SK-N-SH treated with all-trans-retinoic acid at 6 μM for 48 hours (cell line): ENCODE measurements at regions not wholly inside any gene's neighbourhood (a gene's known extent, or its start where the extent isn't known, plus 50 kb on each side); places are given as distances from the start of the nearest gene placed in this dataset.

Source experiments
- ARNTL ChIP-seq: fragments of 450-650 bp; formaldehyde crosslinking; IDR thresholded peaks from 2 replicates; pipeline ENCODE4 v1.5.0; 2020; ENCODE audit warnings: low read depth, mild to moderate bottlenecking, moderate library complexity, borderline replicate concordance
- BACH2 ChIP-seq: fragments of 250-450 bp; sonication (Bioruptor Pico); IDR thresholded peaks from 2 replicates; pipeline ENCODE4 v1.9.0; 2021; ENCODE audit warnings: mild to moderate bottlenecking, borderline replicate concordance
- CSRNP3 ChIP-seq: fragments of 250-450 bp; sonication (Bioruptor Pico); IDR thresholded peaks from 2 replicates; pipeline ENCODE4 v1.5.1; 2021; ENCODE audit warnings: mild to moderate bottlenecking, moderate library complexity
- GLIS3 ChIP-seq: fragments of 250-450 bp; sonication (Bioruptor Pico); IDR thresholded peaks from 2 replicates; pipeline ENCODE4 v1.5.0; 2020; ENCODE audit warnings: mild to moderate bottlenecking, moderate library complexity
- ISL1 ChIP-seq: fragments of 250-450 bp; sonication (Bioruptor Pico); IDR thresholded peaks from 2 replicates; pipeline ENCODE4 v2.1.2; 2022; ENCODE audit warnings: mild to moderate bottlenecking, moderate library complexity
- POU6F1 ChIP-seq: fragments of 250-450 bp; sonication (Bioruptor Pico); IDR thresholded peaks from 2 replicates; pipeline ENCODE4 v1.8.0; 2021; ENCODE audit warnings: low read depth, mild to moderate bottlenecking, moderate library complexity, borderline replicate concordance
- PPARA ChIP-seq: fragments of 250-450 bp; sonication (Bioruptor Pico); IDR thresholded peaks from 2 replicates; pipeline ENCODE4 v1.5.0; 2020; ENCODE audit warnings: mild to moderate bottlenecking, borderline replicate concordance
- TOX ChIP-seq: fragments of 250-450 bp; sonication (Bioruptor Pico); IDR thresholded peaks from 2 replicates; pipeline ENCODE4 v1.8.0; 2021; ENCODE audit warnings: mild to moderate bottlenecking, moderate library complexity, borderline replicate concordance
- ZC3H10 ChIP-seq: fragments of 250-450 bp; sonication (Bioruptor Pico); IDR thresholded peaks from 2 replicates; pipeline ENCODE4 v1.5.1; 2021; ENCODE audit warnings: mild to moderate bottlenecking, moderate library complexity
- ZNF8 ChIP-seq: fragments of 450-650 bp; formaldehyde crosslinking; IDR thresholded peaks from 2 replicates; pipeline ENCODE4 v1.5.0; 2020; ENCODE audit warnings: mild to moderate bottlenecking, moderate library complexity
- TF ChIP-seq, protein P1 (sequence below): fragments of 250-450 bp; sonication (Bioruptor Pico); IDR thresholded peaks from 2 replicates; pipeline ENCODE4 v1.5.1; 2020; ENCODE audit warnings: low read depth, mild to moderate bottlenecking, moderate library complexity
- TF ChIP-seq, protein P2 (sequence below): fragments of 250-450 bp; sonication (Bioruptor Pico); IDR thresholded peaks from 2 replicates; pipeline ENCODE4 v1.8.0; 2020; ENCODE audit warnings: mild to moderate bottlenecking, moderate library complexity, borderline replicate concordance
- TF ChIP-seq, protein P3 (sequence below): fragments of 250-450 bp; sonication (Bioruptor Pico); IDR thresholded peaks from 2 replicates; pipeline ENCODE4 v1.5.0; 2020; ENCODE audit warnings: mild to moderate bottlenecking, moderate library complexity

DNA sequence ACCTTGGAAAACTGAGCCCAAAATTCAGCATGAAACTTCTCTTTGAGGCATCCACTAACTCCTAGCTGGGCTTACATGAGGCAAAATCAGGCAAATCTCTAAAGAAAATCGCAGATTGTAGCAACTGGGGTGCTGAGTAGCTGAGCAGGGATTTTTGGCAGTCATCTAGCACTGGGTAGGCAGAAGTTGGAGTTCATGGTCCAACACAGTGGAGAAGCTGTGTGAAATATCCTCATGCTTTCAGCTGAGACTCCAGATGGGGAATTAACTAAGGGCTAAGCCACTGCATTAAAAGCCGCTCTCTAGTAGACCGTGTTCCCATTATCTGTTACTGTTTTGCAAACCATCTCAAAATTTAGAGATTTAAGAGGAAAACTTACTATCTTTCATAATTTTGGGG is 240.1 kb upstream of the PHYHIPL start:
- TF ChIP-seq BACH2 (CRISPR knock-in tag) = no peak
- TF ChIP-seq, protein P1, sequence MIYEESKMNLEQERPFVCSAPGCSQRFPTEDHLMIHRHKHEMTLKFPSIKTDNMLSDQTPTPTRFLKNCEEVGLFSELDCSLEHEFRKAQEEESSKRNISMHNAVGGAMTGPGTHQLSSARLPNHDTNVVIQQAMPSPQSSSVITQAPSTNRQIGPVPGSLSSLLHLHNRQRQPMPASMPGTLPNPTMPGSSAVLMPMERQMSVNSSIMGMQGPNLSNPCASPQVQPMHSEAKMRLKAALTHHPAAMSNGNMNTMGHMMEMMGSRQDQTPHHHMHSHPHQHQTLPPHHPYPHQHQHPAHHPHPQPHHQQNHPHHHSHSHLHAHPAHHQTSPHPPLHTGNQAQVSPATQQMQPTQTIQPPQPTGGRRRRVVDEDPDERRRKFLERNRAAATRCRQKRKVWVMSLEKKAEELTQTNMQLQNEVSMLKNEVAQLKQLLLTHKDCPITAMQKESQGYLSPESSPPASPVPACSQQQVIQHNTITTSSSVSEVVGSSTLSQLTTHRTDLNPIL (CRISPR knock-in tag) = no peak
- TF ChIP-seq, protein P2, sequence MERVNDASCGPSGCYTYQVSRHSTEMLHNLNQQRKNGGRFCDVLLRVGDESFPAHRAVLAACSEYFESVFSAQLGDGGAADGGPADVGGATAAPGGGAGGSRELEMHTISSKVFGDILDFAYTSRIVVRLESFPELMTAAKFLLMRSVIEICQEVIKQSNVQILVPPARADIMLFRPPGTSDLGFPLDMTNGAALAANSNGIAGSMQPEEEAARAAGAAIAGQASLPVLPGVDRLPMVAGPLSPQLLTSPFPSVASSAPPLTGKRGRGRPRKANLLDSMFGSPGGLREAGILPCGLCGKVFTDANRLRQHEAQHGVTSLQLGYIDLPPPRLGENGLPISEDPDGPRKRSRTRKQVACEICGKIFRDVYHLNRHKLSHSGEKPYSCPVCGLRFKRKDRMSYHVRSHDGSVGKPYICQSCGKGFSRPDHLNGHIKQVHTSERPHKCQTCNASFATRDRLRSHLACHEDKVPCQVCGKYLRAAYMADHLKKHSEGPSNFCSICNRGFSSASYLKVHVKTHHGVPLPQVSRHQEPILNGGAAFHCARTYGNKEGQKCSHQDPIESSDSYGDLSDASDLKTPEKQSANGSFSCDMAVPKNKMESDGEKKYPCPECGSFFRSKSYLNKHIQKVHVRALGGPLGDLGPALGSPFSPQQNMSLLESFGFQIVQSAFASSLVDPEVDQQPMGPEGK (CRISPR knock-in tag) = no peak
- TF ChIP-seq, protein P3, sequence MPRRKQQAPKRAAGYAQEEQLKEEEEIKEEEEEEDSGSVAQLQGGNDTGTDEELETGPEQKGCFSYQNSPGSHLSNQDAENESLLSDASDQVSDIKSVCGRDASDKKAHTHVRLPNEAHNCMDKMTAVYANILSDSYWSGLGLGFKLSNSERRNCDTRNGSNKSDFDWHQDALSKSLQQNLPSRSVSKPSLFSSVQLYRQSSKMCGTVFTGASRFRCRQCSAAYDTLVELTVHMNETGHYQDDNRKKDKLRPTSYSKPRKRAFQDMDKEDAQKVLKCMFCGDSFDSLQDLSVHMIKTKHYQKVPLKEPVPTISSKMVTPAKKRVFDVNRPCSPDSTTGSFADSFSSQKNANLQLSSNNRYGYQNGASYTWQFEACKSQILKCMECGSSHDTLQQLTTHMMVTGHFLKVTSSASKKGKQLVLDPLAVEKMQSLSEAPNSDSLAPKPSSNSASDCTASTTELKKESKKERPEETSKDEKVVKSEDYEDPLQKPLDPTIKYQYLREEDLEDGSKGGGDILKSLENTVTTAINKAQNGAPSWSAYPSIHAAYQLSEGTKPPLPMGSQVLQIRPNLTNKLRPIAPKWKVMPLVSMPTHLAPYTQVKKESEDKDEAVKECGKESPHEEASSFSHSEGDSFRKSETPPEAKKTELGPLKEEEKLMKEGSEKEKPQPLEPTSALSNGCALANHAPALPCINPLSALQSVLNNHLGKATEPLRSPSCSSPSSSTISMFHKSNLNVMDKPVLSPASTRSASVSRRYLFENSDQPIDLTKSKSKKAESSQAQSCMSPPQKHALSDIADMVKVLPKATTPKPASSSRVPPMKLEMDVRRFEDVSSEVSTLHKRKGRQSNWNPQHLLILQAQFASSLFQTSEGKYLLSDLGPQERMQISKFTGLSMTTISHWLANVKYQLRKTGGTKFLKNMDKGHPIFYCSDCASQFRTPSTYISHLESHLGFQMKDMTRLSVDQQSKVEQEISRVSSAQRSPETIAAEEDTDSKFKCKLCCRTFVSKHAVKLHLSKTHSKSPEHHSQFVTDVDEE (CRISPR knock-in tag) = no peak
- TF ChIP-seq CSRNP3 = no peak
- no peak for TF ChIP-seq PPARA
- no peak for TF ChIP-seq ISL1 (CRISPR knock-in tag)
- no peak for TF ChIP-seq ARNTL (CRISPR knock-in tag)
- TF ChIP-seq TOX = no peak
- TF ChIP-seq ZC3H10 = no peak
- no peak for TF ChIP-seq POU6F1 (CRISPR knock-in tag)
- no peak for TF ChIP-seq ZNF8 (CRISPR knock-in tag)
- TF ChIP-seq GLIS3 = no peak
